ENCODE measurements at regions not wholly inside any gene's neighbourhood (a gene's known extent, or its start where the extent isn't known, plus 50 kb on each side); places are given as distances from the start of the nearest gene placed in this dataset.

DNA sequence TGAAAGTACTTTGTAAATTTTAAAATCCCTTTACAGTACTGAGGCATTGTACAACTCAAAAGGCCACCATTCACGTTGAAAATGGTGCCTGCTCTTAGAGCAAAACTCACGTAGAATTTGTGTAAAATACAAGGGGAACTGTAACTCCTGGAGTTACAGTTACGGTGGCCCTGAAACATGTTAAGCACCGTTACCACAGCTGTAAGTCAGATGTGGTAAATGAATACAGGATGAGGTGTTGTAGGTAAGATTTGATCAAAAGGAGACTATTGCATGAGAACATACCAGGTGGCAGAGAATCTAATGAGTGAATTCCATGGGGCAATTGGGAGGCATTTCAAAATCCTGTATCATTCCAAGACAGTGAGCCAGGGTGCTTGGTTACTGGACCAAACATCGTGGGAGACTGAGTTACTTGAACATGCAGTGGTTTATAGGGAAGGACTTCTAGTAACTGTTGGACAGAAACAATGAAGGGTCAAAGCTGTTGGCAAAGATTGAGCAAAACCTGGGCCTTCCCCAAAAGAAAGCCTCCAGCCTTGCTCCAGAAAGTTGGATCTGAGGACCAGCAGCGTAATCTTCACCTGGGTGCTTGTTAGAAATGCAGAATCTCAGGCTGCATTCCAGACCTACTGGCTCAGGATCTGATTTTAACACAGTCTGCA is 535.8 kb upstream of the POU3F3 start:
- no peak for DNase-seq (ENCODE audit: low spot score)

DNA sequence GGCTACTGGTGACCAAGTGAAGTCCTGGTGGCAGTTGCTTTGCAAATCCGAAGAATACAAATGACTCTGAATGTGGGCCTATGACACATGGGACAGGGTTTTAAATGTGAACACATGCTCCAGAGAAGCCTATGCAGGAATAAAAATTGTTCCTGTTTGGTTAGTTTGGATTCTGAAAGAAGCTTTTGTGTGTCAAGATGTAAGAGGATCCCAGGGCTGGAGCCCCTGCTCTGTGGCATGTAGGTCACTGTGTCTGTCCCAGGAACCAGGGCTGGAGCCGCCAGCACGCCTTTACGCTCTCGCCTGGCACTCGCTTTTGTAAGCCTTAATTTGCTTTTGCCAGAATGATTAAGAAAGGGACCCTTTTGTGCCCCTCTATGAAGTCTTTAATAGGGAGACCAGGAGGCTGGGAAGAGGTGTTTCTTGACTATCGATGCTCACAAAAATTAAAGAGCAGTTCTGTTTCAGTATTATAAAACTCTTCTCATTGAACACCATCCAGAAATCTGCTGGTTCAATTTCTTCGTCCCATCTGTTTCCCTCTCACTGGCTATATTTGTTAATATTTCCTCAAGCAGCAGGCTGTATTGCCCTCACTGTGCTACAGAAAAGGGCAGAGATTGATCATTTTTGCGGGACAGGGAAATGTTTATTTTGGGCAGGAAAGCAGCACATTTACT is 532.7 kb upstream of the POU3F3 start:
- DNase-seq (ENCODE audit: low spot score) = no peak

DNA sequence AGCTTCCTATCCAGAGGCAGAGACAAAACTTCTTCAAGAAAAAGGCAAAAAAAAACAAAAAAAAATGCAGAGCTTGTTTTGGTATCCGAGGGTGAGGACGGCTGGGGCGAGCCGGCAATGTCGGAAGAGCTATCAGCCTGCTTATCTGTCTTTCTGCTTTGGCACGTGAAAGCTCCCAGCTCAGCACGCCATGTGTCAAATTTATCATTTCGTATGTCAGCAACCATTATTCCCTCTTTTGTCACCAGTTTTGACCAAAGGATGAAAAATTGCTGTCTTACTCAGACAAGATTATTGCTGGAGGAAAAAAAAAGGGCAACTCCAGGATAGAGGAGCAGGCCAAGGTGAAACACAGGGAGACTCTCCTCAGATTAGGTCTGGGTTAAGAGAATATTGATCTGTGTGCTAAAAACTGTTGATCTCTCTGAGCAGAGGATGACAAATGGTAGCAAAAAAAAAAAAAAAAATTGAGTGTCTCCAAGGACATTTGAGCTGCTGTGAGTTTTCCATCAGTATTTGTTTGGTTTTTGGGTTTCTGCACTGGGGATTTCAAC is 532.0 kb upstream of the POU3F3 start:
- no peak for DNase-seq (ENCODE audit: low spot score)

DNA sequence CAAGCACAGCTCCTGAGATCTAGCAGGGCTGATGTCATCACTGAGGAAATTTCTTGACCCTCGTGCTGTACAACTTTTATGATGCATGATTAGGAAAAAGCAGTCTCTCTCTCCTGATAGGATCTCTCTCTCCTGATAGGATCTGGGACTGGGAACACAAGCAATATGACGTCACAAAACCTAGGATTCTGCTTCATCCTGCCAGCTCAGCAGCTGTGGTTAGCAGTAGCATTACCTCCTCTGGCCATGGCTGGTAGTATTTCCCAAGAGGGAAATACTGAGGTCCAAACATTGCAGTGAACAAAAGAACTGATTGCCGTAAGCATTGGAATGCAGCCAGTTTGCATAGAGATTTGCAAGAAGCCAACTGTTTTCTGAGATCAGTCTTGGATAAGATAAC is 521.2 kb upstream of the POU3F3 start:
- DNase-seq (ENCODE audit: low spot score) = no peak

DNA sequence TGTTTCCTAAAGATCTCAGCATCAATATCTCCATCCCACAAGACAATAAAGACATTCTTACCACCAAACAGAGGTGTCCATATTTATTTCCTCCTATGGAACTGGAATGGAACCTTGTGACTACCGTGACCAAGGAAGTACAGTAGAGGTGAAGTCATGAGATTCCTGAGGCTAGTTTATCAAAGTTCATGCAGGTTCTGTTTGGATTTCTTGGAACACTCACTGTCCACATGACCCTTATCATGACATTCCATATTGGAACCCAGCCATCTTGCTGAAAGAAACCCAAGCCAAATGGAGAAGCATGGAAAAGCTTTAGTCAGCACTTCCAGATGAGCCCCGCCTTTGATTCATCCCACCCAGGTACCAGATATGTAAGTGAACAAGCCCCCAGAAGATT is 516.0 kb upstream of the POU3F3 start:
- no peak for DNase-seq (ENCODE audit: low spot score)

DNA sequence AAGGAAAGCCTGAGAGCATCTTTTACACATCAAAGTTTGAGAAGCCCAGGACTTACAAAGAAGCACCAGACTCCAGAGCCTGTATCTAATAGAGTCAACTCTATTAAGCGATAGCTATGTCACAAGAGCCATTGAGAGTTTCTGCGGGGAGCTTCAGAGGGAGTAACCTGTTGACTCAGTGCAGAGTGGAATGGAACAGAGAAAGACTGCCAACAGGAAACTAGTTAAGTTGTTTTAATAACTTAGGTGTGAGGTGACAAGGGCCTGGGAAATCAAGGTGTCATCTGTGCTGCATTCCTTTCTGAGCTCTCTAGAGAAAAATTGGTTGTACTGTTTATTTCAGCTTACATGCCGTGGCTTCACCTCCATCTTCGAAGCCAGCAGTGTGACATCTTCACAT is 513.8 kb upstream of the POU3F3 start:
- DNase-seq (ENCODE audit: low spot score) = no peak

DNA sequence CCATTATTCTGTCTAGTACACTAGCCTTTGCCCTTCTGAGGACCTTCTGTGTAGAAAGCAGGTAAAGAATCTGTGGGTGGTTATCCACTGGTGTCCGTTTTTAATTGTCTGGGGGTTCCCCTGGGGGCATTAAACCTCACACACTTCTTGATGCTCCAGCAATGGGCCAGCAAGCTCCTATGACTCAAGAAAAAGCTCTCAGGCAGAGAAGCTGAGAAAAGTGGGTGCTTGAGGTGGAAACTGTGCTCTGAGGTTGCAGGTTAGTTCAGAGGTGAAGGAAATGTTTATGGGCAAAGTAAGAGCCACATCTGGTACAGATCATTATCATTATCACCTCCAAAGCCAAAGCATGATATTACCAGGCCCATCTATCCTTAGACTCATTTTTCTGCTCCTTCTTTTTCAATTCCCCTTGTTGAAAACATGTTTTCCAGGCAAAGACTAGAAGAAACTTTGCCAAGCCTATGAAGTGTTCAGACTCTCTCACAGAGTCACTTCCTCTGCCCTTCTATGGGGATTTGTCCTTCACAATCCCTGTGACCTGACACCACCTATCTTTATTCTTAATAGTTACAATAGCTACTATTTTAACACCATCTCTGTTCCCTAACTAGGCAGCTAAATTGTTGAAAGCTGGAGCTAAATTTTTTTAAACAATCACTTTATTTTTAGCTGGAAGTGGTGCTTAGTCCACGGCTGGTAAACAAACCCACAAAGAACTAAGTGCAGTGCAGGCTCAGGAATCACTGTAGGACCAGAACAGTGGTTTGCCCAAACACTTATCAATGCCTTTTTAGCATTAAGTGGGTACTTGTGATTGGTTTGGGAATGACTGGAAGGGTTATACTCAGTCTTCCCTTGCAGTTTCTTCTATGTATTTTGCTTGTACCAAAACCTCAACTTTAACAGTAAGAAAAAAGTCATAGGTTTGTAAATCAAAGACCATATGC is 512.8 kb upstream of the POU3F3 start:
- no peak for DNase-seq (ENCODE audit: low spot score)

DNA sequence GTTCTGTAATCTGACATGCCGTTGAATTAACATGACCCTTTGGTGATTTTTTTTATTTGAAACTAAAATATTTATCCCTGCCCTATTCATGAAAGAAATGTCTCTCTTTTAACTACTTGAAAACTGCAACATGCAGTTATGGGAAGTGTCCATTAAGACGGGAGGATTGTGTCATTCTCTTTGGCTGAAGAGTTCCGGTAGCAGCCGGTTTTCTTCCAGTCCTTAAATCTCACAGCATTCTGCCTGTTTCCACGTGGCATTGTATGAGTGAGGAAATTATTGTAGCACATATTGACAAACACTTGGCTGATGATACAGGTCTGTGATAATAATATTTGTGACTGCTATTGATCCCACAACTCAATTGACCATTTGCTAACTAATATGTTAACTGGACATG is 509.6 kb upstream of the POU3F3 start:
- no peak for DNase-seq (ENCODE audit: low spot score)

DNA sequence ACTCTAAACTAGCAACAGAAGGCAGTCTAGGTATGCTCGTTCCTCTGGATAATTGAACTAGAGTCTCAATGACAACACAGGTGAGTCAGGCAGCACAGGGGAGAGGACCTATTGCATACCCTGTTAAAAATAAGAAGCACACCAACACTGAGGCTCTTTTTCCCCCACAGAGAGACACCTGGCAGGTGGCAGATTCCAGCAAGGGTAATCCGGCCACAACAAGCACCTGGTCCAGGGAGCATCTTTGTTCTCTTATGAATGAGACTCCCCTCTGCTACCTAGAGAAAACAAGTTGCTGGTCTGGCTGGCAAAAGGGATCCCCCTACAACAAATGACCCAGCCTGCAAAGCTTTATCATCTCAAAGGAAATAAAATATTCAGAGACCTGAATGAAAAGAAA is 508.9 kb upstream of the POU3F3 start:
- no peak for DNase-seq (ENCODE audit: low spot score)

DNA sequence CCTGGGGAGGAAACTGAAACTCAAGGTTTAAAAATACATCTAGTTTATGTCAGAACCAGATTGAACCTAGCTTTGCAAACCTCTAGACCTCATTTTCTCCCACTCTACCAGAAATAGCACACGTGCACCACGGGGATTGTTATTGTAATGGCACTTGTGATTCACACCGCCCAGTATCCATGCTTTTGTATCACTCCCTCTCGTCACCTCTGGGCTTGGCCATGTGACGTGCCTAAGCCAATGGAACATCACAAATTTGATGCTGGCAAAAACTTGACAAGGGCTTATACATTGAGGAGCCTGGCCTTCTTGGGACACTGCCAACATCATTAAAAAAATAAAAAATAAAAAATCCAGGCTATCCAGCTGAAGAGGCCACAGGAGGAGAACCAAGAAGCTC is 495.8 kb upstream of the POU3F3 start:
- no peak for DNase-seq (ENCODE audit: low spot score)

DNA sequence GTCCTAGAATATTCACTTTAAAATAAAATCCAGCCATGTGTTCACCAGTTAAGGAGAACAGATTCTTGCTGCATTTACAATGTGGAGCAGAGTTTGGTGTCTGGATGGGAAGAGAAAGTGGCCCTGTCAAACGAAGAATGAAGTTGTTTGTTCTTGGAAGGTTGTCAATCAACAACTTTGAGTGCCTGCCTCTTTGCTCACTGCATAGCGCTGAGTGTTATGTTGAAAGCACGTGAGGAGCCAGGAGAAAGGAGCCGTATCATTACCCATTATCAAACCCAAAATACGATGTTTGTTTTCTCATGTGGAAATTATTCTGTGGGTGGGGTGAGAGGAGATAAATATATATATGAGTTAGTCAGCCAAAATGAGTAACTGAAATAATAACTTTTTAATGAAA is 492.5 kb upstream of the POU3F3 start:
- DNase-seq (ENCODE audit: low spot score) = no peak

DNA sequence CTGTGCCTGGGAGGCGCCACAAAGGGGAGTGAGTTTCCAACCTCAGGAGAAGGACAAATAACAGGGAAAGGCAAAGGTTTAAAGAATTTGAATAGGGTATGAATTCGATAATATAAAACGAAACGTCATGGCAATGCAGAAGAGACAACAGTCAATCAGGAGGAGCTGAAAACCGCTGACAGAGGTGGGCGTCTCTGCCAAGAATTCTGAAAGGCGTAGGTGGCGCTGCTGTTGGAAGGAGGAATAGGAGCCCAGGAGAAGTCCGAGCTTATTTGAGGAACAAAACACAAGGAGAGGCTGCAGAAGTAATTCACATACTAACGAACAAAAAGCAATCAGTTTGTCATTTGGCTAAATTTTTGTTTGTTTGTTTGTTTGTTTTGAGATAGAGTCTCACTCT is 485.8 kb upstream of the POU3F3 start:
- DNase-seq (ENCODE audit: low spot score) = no peak

DNA sequence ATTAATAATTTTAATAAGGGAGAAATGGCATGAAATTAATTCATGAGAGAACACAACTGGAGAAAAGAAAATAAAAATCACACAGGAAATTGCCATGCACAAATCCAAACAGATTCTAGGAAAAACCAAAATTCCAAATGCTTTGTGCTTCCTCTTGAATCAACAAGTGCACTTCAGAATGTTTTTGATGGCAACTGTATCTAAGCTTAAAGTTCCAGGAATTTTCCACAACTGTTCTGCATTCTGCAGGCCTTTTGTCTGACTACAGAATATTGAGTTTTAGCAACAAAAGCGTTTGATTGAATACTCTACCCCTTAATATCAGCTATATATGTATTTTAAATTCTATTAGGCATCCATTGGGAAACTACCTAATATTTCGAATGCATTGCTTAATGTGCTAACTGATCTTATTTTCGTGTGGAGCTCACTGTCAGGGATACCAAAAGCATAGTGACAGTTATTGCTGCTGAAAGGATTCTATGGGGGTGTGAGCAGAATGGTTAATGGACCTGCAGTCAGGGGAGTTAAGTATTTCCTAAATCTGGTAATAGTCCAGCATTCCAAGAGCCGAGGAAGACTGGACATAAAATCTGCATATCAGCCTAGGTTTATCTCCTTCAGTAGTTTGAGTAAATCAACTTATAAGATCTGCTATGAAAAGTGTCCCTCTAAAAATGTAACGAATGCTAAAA is 482.7 kb upstream of the POU3F3 start:
- DNase-seq (ENCODE audit: low spot score) = no peak

DNA sequence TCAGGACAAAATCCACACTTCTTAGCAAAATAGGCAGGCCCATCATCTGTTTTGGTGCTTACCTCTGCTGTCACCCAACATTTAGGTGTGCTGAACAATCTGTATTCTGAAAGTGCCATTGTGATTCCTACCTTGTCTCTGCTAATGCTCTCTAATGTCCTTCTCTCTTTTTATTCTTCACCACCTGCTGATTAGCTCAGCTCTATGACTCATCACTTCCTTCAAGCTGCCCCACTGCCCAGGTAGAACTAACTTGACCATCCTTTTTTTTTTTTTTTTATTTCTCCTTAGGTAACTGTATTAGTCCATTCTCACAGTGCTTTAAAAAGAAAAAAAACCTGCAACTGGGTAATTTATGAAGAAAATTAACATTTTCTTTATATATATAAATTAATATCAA is 478.7 kb upstream of the POU3F3 start:
- DNase-seq (ENCODE audit: low spot score) = no peak

DNA sequence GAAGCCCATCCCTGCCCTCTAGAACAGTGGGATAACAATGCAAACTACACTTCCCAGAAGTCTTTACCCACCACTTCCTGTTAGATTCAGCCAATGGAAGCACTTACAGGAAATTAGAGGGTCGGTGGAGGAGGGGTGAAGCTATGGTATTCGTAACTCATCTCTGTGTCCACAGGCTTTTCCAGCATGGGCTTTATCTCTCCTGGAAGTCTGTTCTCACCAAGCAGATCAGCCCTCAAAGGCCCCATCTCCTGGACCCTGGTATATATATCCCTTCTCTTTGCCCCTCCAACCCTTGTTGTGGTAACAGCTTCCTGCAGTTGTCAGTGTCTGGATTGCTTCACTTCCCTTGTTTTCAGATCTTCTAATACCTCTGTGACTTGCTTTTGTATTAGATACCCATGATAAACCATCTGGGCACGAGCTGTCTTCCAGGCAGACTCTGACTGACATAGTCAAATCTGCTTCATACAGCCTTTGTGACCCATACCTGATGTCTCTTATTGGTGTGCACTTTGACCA is 475.0 kb upstream of the POU3F3 start:
- no peak for DNase-seq (ENCODE audit: low spot score)

DNA sequence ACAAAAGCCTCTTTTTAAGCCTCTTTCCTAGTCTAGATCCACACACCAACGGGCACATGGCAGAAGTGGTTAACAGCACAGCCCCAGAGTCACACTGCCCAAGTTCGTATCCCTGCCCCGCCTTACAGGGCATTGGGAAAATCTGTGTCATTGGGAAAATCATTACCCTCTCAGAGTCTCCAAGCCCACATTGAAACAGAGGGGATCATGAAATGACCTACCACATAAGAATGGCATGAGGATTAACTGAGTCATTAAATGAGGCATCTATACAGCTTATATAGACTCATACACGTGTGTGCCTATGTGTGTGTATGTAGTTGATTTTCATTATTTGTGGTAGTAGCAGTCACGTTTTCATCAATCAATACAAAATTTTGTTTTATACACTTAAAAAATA is 469.0 kb upstream of the POU3F3 start:
- no peak for DNase-seq (ENCODE audit: low spot score)

DNA sequence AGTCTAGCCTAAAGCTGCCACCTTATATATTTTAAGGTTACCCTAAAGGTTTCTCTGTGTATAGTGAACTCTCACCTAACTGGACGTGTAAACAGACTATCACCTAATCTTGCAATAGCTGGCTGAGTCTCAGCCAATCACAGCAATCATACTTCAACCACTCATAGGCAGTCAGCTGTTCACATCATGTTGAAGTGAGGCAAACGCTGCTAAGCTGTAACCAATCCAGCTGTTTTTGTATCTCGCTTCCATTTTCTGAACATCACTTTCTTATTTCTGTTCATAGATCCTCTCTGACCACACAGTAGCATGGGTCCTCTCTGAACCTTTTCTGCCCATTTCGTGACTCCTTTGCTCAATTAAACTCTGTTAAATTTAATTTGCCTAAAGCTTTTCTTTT is 468.2 kb upstream of the POU3F3 start:
- DNase-seq (ENCODE audit: low spot score) = no peak

DNA sequence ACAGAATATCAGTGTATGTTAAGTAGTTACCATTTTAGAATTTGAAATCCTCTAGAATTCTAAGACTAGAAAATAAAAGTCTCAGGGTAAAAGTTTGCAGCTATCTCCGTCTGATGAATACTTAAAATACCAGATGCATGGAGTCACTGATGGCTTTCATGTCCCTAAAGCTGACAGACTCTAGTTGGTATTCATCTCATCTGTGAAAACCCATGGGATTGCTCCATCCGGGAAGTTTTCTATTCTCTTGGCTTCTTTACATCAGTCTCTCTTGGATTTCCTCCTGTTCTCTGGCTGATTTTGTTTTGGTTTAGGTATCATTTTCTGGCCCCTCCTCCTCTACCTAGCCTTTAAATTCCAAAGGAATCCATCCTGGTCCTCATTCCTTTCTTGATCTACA is 465.6 kb upstream of the POU3F3 start:
- DNase-seq (ENCODE audit: low spot score) = no peak

DNA sequence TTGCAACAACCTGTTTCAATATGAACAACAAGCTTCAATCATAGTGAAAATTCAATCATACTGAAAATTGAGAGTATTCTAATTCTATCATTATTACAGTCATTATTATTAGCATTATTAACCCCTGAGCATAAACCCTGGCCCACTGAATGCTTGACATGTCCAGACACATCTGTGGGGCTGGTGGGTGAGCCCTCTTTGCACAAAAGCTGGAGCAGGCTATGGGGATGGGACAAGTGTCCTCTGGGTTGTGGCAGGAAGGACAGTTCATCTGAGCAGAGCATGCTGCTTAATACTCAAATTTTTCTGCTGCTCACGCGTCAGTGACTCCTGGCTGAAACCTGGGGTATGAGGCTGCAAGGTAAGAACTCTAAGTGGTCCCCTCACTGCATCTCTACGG is 451.1 kb upstream of the POU3F3 start:
- DNase-seq (ENCODE audit: low spot score) = no peak

DNA sequence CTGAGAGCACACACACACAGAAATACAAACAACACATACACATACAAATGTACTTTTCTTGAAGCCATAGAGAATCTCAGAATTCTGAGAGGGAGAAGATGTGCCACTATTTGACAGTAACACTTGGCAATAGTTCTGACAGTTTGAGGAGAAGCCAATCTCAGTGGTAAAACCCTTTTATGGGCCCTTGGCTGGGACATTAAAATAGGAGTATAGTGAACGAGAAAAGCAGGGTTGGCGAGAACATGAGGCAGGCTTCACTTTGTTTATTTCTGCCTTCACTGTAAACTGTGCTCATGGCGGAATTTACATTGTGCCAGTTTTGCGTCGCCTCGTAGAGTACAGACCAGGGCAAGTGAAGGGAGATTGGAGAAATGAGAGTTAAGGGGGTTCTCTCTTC is 449.4 kb upstream of the POU3F3 start:
- DNase-seq (ENCODE audit: low spot score) = no peak

DNA sequence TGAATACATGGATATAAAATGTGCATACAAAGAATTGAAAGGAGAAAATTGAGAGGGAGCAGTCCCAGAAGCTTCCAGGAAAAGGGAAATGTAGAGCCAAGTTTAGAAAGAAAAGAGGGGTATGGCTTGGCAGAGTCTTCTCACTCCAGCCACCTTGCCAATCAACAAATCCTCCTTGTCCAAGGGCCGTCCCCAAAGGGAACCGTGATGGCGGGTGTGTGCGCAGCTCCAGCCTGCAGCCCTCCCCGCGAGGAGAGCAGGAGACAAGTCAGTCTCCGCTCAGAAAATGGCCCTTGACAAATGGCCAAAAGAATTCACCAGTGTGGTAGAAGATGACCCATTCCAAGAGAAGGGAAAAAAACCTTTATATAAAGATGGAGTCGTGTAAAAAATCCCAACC is 448.3 kb upstream of the POU3F3 start:
- no peak for DNase-seq (ENCODE audit: low spot score)

DNA sequence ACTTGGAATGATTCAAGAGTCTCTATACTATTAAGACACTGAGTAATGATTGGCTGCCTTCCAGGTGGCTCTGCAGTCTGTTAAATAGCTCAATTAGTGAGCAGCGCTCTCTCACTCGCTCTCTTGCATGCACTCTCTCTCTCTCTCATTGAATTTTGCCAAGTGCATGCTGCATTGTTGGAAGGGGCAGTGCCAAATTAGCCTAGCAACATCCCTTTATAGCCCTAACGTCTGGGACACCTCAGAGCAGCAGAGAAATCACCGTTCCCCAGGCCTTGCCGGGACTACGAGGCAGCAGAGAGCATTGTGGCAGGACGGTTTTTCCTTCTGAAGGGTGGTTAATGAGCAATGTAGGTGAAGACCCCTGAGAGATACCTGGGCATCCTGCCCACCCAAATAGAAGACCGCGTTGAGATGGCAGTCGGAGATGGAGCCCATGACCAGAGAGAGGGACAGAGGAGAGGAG is 447.6 kb upstream of the POU3F3 start:
- no peak for DNase-seq (ENCODE audit: low spot score)

All from hematopoietic multipotent progenitor cell treated with erythropoietin and hydrocortisone succinate and interleukin-3 and kit ligand, for 15 days (in vitro differentiated cells).